HG02571 (cell line): ENCODE measurements at regions not wholly inside any gene's neighbourhood (a gene's known extent, or its start where the extent isn't known, plus 50 kb on each side); places are given as distances from the start of the nearest gene placed in this dataset.

Experiments
- ATAC-seq: cut with Tn5 transposase; IDR thresholded peaks from one replicate; pipeline ENCODE4 v1.9.1; 2021; ENCODE audit warnings: mild to moderate bottlenecking, moderate library complexity; ENCODE audit not compliant: unreplicated experiment

DNA sequence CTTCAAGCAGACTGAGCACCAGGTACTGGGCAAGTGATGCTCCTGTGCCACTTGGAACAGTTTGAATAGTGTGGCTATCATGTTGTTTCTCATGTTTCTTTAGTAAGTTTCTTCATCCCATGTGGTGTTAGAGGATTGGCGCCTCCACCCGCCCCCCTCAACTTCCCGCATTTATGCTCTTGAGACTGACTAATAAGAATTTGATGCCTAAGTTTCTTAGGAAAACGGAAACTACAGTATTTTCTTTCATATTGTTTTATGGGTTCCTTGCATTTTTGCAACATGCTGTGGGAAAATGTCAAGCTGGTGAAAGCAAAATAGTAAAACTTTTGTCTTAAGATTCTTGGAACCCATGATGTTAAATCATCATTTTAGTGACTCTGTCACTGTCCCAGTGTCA is 101.2 kb upstream of the SLC4A4 start:
- ATAC-seq, result no peak

DNA sequence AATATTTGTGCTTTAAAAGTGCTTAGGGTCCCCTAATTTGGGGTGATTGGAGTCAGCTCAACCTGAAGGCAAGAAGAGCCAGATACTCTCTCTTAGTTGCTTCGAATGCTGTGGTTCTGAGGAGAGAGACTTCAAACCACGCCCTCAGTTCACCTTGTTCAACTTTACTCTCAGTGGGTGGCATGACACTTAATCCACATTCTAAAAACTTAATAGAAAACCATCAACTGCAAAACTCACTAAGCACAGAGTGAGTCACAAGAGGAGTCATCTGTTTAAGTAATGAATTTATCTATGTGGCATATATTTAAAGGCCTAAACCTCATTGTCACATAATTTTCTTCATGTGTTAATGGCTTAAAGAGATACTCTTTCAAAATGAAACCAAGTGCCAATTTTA is 99.5 kb upstream of the SLC4A4 start:
- no peak for ATAC-seq

DNA sequence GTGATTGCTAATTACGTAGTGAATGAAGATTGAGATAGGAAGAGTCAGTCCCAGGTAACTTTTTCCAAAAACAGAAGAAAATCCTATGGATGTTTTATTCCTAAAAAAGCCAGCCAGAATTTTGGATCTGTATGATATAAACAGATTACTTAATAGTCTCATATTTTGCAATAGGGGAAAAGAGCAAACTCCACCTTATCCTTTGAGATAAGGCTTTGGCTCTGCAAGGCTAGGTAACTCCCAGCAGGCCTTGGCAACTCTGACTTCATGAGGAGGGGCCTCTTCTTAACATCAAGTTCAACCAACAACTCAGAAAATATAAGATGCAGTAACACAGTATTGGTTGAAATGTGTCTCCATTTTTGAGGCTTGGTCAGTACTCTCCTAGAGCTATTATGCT is 98.7 kb upstream of the SLC4A4 start:
- ATAC-seq, result no peak

DNA sequence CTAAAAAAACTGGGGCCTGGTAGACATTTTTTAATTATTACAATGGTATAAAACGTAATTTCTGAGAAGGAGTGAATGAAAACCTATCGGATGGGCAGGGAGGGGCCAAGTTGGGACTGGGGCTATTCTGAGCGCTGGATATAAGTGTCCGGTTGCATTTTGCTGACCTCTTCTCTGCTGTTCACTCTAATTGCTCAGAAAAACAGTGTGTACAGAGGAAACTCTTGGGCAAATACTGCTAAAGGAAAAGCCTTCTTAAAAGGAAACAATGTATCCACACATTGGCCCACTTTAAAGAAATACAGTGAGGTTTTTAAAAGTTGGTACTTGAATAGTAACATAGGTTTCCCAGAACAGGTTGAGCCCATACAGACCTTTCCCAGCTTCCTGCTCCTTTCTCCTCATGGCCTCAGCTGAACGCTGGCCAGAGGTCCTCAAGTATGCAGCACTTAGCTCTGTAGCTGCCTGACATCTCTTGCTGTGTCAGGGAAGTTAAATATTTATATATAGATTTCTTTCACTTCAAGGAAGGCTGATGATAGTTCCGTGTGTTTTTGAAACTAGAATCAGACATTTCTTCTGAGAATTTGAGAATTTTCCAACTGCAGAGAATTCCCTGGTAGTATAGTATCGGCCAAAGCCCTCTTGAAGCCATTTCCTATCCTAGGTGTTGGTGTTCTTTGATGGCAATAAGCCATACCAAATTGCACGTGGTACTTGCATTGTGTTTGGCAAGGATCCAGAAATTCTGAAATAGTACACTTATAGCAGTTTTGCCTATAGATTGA is 97.1 kb upstream of the SLC4A4 start:
- no peak for ATAC-seq

DNA sequence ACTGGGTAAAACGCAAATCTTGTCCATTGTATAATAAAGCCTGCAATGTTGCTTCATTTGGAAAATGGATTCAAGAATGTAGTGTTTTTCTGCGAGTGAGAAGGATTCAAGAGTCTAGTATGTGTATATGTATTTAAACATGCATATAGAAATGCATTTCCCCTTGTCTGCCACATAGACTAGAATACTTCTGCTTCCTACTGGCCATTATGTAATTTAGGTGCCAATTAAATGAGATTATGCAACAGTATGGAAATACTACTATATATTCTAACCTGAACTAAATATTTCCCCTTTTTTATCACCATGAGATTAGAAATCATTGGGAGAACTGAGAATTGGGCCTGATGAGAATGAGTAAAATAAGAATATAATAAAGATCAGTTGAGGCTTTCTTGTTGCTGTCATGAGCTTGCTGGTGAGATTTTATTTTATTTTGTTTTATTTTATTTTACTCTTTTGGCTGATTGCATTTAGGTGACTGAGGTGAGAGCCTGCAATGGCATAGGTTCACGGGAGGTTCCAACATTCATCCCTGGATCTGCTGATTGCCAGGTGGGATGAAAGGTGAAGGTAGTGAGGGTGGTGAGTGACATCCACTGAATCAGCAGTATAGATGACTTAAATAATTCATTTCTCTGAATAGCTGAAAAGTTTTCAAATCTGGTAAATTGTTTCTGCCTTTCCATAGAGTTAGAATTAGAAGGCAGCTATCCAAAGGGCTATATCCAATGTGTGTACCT is 95.6 kb upstream of the SLC4A4 start:
- ATAC-seq, result no peak

DNA sequence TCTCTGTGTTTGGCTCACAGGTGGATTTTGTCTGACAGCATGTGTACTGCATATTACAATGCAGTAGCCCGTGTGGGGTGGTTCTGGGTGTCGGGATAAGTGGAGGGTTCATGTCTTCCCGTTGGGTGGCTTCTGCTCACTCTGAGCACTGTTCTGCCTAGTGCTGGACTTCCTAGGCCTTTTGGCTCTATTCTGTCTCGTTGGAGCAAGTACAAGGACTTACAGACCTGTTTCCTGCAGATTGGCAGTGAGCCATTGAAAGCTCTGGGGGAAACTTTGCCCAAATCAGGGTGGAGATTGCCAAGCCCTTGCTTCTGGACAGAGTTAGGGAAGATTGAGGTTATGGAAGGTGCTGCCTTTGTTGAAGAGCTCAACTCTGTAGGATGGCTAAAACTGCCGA is 91.1 kb upstream of the SLC4A4 start:
- ATAC-seq, result no peak

DNA sequence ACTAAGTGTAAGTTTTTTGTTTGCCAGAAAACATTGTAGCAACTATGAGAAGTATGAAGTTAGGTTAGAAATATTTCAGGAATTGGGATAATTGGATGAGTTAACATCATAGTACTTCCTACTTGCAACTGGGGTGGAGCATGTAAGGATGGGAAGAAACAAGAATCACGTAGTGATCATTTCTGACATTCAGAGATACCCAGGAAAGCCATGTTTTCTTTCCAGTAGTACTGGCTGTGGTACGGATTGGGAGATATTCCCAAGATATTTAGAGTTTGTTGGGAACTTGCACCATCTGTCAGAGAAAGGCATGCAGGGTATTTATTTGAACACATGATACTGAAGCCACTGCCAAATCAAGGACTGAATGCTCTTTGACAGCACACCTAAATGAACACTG is 87.6 kb upstream of the SLC4A4 start:
- ATAC-seq, result no peak

DNA sequence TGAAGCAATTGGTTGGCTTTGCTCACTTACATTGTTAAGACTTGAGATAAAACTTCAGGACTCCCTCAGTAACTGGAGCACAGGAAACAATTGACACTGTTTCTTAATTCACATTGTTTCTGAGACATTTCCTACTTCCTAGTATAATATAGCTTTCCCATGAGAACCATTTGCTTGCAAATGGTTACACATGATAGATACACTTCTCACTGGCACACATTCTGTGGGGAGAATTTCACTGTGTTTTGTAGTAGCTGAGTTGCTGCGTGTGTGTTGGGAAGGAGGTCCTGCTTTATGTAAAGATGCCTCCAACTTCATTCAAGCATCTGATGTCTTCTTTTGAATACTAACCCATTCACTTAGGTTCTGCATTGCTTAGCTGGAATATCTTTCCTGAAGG is 85.3 kb upstream of the SLC4A4 start:
- no peak for ATAC-seq

DNA sequence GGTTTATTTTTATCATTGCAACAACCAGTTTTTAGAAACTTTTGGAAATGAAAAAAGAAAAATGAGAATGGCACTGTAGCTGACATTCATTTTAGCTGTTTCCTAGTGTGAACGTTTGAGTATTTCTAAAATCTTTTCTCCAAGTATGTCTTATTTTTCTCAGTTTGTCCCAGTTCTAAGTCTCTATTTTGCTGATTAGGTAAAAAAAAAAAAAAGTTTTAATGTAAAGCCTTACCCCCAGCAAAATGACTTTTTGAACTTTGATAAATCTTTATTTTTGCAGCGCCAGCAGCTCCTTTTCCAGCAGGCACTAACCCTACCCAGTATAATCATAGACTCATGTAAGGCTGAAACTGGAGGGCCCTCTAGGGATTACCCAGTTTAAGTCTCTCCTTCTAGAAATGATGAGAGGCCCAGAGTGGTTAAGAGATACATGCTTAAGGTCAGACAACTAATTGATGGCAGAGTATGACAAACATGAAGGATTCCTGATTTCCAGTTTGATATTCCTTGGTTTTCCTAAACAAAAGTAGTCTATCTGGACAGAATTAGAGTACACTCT is 84.3 kb upstream of the SLC4A4 start:
- ATAC-seq, result no peak

DNA sequence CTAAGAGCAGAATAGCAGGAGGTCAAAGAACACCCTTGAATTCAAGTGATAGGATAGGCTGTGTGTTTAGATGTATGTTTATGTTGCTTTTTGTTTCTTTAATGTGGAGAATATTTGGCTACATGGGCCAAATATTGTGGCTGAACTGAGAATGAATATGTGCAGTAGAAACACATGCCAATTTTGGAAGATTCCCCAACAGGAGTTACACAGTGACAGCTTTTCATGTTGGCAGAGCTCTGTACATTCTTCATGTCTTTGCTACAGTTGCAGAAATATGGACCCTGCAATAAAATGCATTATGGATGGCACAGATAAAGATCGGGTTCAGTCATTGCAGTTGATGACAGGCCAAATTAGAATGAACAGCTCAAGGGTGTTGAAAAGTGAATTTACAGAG is 82.8 kb upstream of the SLC4A4 start:
- ATAC-seq, result no peak

DNA sequence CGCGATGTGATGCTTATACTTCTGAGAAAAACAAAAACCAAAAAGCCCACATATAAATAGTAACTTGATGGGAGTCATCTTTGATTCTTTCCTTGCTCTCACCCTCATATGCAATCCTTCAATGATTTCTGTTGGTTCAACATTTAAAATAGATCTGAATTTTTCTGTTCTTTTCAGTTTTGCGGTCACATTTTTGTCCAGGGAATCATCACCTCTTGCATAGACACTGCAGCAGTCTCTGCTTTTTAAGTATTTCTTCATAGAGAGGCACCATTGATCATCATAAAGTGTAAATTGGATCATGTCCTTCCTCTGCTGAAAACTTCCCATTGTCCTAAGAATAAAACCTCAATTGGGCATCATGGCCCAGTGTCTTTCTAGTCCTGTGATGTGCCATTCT is 81.1 kb upstream of the SLC4A4 start:
- no peak for ATAC-seq

DNA sequence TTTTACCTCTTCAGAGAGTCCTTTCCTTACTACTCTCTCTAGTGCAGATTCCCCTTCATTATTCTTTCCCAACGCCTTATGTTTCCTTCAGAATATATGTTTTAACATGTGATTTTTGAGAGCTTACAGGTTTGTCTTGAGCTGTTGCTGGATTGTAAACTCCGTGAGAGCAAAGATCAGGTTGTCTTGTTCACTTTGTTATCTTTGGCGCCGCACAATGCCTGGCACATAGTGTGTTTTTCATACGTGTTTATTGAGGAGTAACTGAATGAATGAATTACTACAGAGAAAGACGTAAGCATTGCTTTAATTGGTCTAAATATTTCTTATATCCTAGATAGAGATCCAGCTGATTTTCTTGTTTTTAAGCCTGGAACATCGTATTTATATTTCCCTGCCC is 80.5 kb upstream of the SLC4A4 start:
- ATAC-seq, result no peak

DNA sequence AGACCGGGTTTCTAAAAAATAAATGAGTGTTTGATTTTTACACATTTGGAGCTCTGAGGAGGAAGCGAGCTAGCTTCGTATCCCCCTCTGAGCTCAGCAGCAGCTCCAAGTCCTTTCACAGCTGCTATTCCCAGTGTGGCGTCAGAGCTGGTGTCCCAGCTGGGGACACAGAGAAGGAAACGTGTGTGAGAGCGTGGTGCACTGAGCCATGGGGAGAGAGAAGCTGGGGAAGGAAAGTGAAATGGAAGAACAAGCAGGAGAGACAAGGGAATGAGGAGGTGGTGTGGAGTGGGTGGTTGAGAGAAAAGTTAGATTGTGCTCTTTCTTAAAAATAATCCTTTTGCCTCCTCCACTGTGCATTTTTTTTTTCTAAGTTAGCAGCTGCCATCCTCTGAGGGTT is 79.5 kb upstream of the SLC4A4 start:
- ATAC-seq, result no peak

DNA sequence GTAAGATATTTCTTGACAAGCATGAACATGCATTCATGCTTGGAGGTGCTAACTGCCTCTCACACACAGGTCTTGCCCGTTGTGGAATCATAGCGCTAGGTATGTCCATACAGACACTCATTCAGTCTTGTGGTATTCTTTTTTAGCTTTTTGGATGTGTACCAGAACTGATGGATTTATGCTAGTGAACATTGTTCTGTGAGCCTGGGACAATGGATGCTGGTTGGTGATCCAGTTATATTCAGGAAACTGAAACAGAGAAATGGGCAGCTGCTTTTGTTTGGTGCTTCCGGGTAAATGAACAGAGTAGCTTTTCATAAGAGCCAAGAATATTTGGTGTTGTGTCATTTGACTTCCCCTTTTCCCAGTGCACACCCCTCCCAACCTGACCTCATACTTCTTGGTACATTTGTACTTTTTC is 78.9 kb upstream of the SLC4A4 start:
- no peak for ATAC-seq

DNA sequence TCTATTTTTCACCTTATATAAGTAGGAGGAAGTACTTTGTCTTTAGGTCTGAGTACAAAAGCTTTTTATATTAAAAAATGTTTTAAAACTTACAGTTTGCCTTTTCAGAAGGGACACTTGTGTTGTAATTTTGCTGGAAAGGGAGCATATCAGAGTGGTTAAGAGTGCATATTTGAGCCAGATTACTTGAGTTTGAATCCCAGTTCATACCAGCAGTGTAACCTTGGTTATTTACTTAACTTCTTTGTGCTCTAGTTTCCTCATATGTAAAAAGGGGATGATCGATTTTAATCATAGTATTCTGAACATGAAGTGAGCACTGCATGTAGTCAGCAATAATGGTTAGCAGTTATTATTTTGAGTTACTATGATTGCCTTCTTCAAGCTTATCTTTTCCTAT is 78.3 kb upstream of the SLC4A4 start:
- ATAC-seq, result no peak

DNA sequence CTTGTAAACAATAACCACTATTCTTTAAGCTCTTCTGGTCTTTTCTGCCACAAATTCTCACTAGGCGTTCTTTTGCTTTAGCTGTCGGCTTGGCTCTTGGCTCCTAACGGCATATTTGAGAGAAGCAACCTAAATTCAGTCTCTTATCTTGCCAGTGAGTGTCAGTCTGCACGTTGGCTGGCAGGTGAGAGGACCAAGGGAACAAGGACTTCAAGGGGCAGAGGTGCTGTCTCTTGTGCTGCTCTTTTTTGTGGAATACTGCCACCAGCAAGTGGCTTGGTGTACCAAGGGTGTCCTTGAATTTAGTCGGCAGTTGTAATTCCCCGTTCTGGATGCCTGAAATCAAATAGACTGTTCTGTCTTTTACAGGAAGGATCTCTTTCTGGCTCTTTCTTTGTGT is 77.8 kb upstream of the SLC4A4 start:
- ATAC-seq, result no peak

DNA sequence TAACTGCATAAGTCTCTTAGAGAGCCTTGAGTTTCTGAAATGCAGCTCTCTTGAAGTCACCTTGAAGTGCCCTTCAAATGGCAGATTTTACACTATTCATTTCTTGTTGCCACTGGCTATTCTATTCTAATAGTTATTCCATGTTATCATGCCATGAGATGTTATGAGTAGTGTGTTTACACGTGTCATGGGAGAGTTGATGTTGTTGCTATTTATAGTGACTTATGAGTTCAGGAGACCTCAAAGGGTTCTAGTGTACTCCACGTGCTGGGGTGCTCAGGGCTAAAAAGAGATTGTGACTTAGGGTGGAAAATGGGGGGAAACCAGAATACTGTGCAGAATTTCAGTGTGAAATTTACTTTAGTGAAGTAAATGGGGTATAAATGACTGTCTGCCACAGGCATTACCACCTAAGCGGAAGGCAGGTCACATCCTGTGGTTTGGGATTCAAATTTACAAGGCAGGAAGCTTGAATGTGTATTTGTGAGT is 77.1 kb upstream of the SLC4A4 start:
- ATAC-seq, result no peak

DNA sequence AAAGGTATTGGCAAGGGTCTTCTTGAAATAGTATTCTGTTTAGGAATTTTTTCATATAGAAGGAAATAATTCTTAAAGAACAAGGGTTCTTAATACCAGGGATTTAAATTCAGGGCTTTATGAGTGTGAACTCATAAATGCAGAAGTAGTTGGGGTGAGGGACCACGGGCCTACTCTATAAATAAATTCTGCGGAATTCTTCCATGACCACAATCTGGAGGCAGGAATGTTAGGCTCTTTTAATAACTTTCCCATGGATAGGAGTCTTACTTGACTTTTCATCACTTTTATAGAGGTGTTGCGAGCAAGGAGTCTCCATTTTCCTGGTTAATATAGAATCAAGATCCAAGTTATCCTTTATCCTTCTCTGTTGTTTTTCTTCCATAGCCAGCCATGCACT is 76.7 kb upstream of the SLC4A4 start:
- no peak for ATAC-seq

DNA sequence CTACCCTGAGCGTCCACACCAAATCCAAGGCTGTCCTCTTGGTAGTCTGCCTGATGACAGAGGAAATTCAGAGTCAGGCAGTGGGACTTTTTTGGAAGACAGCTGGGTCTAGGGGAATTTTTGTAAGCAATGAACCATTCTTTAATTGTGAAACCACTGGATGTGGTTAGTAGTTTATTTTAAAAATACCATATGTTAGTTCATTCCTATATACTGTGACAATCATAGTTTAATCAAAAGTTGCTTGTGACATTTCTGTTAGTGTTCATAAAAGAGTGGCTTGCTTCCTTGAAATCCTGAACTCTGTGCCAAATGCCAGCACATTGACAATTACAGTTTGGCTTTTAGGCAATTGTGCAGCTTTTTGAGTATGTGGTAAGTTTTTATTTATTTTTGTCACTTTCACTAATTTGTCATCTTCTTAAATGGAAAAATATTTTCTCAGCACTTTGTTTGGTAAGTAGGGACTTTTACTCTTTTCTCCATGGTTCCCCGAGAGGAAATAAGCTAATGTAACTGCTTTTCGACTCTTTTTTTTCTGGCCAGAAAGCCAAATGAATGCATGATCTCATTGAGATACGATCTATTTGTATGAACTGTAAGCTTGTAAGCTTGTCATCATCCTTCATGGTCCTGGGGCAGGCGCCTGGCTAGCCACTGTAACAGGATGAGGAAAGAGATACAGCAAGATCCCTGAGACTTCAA is 72.6 kb upstream of the SLC4A4 start:
- no peak for ATAC-seq

DNA sequence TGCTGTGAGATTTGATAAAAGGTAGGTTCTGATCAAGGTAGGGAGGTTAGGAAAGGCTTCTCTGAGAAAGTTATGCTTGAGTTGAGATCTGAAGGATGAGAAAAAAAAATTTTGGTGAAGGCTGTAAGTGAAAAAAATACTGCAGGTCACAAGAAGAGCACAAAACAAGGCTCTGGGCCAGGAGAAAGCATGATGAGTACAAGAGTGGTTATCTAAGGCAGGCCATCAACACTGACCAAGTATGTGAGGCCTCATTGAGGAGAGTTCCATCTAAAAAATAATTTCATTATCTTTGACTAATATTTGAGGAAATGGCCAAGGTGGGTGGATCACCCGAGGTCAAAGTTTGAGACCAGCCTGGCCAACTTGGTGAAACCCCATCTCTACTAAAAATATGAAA is 71.6 kb upstream of the SLC4A4 start:
- no peak for ATAC-seq

DNA sequence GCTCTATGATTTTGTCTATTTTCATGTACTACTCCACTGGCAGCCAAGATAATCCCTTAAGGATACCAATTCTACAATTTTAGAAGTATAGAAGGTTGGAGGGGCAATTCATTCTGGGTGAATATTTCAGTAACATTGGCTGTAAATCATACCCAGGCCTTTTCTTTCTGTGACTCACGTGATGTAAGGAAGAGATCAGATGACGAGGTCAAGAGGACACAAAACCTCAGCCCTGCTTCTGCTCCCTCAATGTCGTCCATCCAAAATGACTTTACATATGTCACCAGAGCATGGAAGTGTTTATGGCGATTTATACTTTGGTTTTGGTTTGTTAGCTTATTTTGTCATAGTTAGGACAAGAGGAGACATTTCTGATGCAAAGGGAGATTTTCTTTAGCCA is 70.7 kb upstream of the SLC4A4 start:
- no peak for ATAC-seq

DNA sequence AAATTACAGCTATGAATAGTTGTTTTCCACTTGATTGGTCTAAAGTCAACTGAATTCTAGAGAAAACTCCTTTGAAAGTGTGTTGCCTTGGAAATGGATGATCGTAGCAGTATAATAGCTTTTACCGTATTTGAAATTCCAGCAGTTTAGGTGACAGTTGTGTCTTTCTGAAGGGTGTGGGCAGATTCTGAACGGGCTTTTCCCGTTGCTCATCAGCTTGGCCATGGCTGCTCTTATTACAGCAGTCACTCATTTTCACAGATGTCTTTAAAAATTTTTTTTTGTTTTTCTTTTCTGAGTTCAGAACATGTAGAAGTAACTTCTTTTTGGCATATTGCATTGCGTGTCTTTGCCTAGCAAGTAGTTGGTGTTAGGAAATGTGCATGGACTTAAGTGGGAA is 69.6 kb upstream of the SLC4A4 start:
- ATAC-seq, result no peak
